ENCODE measurements at regions not wholly inside any gene's neighbourhood (a gene's known extent, or its start where the extent isn't known, plus 50 kb on each side); places are given as distances from the start of the nearest gene placed in this dataset.

GRCh38 chr12:93002293-93003054 lies 73.4 kb upstream of the EEA1 start:
- no peaks in the 10 kb centered on the region for H3K9me3 ChIP-seq (ENCODE audit: severe bottlenecking)
- H3K27me3 ChIP-seq (ENCODE audit: insufficient read depth, low read depth, severe bottlenecking): no peaks in the 10 kb centered on the region
- TF ChIP-seq CTCF (IDR thresholded peaks at IDR 0.05; ENCODE audit: low read depth, low read length): no peak
- H3K36me3 ChIP-seq: no peaks in the 10 kb centered on the region
- H3K27ac ChIP-seq: no peak overlapping the region
- DNase-seq: no peak
- H3K4me3 ChIP-seq (ENCODE audit: low read depth, low read length): no peak overlapping the region

- H3K27ac ChIP-seq: no peak overlapping the region
Measured at GRCh38 chr12:93003531-93004239, 74.6 kb upstream of the EEA1 start.

GRCh38 chr12:93005928-93006392 lies 76.9 kb upstream of the EEA1 start:
- no peak for DNase-seq
- H3K36me3 ChIP-seq: no peaks in the 10 kb centered on the region
- H3K4me3 ChIP-seq (ENCODE audit: low read depth, low read length): no peak overlapping the region
- no peak for TF ChIP-seq CTCF (IDR thresholded peaks at IDR 0.05; ENCODE audit: low read depth, low read length)
- no peak overlapping the region for H3K27ac ChIP-seq
- H3K27me3 ChIP-seq (ENCODE audit: insufficient read depth, low read depth, severe bottlenecking): no peaks in the 10 kb centered on the region
- H3K9me3 ChIP-seq (ENCODE audit: severe bottlenecking): no peaks in the 10 kb centered on the region

More at GRCh38 chr12:93003531-93004239, 74.6 kb upstream of the EEA1 start:
- Histone ChIP-seq H3K36me3 (no peaks in the 10 kb centered on the region), H3K27me3 (ENCODE audit: insufficient read depth, low read depth, severe bottlenecking) (no peaks in the 10 kb centered on the region), H3K4me3 (ENCODE audit: low read depth, low read length) (no peak overlapping the region), H3K9me3 (ENCODE audit: severe bottlenecking) (no peaks in the 10 kb centered on the region)
- no peak for DNase-seq
- no peak for TF ChIP-seq CTCF (IDR thresholded peaks at IDR 0.05; ENCODE audit: low read depth, low read length)

GRCh38 chr12:93006471-93007208 lies 77.5 kb upstream of the EEA1 start:
- DNase-seq: no peak
- H3K27me3 ChIP-seq (ENCODE audit: insufficient read depth, low read depth, severe bottlenecking): no peaks in the 10 kb centered on the region
- no peak overlapping the region for H3K4me3 ChIP-seq (ENCODE audit: low read depth, low read length)
- H3K36me3 ChIP-seq: no peaks in the 10 kb centered on the region
- TF ChIP-seq CTCF (IDR thresholded peaks at IDR 0.05; ENCODE audit: low read depth, low read length): no peak
- H3K9me3 ChIP-seq (ENCODE audit: severe bottlenecking): no peaks in the 10 kb centered on the region
- no peak overlapping the region for H3K27ac ChIP-seq

GRCh38 chr12:93007544-93007943 lies 78.4 kb upstream of the EEA1 start:
- Histone ChIP-seq H3K9me3 (ENCODE audit: severe bottlenecking) (no peaks in the 10 kb centered on the region), H3K27me3 (ENCODE audit: insufficient read depth, low read depth, severe bottlenecking) (no peaks in the 10 kb centered on the region), H3K4me3 (ENCODE audit: low read depth, low read length) (no peak overlapping the region), H3K36me3 (no peaks in the 10 kb centered on the region), H3K27ac (no peak overlapping the region)
- no peak for TF ChIP-seq CTCF (IDR thresholded peaks at IDR 0.05; ENCODE audit: low read depth, low read length)
- no peak for DNase-seq

All from WERI-Rb-1 (cell line).